GM19023 (cell line): ENCODE measurements at regions not wholly inside any gene's neighbourhood (a gene's known extent, or its start where the extent isn't known, plus 50 kb on each side); places are given as distances from the start of the nearest gene placed in this dataset.
"Not testable (repeated sequence)": the region's sequence is repeated elsewhere in the genome, so short reads cannot be mapped to it uniquely, and the experiment has no call there.

Experiments
- ATAC-seq: cut with Tn5 transposase; IDR thresholded peaks from one replicate; pipeline ENCODE4 v1.9.1; 2021; ENCODE audit warnings: mild to moderate bottlenecking, moderate library complexity; ENCODE audit not compliant: unreplicated experiment

- ATAC-seq: no peak
Measured at GRCh38 chr7:69467826-69468225, 130.4 kb upstream of the AUTS2 start.

DNA sequence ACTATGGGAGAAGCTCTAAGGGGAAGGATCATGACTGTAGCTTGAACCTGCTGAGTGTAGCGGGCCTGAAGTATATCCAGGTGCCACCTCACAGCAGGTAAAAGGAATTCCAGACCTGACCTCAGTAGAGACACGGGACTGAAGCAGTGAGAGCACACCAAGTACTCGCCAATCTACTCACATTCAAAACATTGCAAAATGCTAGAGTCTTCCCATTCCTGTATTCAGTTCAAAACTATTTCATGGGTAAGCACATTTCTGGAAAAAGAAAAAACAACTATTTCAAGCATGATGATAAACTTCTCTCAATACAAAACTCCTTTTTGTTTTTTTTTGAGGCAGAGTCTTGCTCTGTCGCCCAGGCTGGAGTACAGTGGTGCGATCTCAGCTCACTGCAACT lies 121.9 kb upstream of the AUTS2 start:
- ATAC-seq: no peak

DNA sequence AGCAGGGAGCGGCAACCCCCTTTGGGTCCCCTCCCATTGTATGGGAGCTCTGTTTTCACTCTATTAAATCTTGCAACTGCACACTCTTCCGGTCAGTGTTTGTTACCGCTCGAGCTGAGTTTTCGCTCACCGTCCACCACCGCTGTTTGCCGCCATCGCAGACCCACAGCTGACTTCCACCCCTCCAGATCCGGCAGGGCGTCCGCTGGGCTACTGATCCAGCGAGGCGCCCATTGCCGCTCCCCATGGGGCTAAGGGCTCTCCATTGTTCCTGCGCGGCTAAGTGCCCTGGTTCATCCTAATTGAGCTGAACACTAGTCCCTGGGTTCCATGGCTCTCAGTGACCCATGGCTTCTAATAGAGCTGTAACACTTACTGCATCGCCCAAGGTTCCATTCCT lies 115.6 kb upstream of the AUTS2 start:
- ATAC-seq: no peak

- no peak for ATAC-seq
Measured at GRCh38 chr7:69489533-69489932, 108.7 kb upstream of the AUTS2 start.

DNA sequence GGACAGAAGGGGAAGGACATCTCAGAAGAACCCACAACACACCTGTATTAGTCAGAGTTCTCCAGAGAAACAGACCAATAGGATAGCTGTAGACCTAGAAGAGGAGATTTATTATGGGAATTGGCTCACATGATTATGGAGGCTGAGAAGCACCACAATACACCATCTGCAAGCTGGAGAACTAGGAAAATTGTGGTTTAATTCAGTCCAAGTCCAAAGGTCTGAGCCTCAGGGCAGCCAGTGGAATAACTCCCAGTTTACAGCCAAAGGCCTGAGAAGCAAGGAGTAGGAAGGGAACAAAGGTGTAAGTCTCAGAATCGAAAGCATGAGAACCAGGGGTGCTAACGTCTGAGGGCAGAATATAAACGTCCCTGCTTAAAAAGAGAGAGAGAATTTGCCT lies 99.6 kb upstream of the AUTS2 start:
- ATAC-seq: no peak

GRCh38 chr7:69502358-69502757 lies 95.9 kb upstream of the AUTS2 start:
- ATAC-seq: no peak

- no peak for ATAC-seq
Measured at GRCh38 chr7:69504733-69505420, 93.4 kb upstream of the AUTS2 start.

GRCh38 chr7:69508736-69509135 lies 89.5 kb upstream of the AUTS2 start:
- no peak for ATAC-seq

- ATAC-seq: no peak
Measured at GRCh38 chr7:69510114-69510513, 88.2 kb upstream of the AUTS2 start.

DNA sequence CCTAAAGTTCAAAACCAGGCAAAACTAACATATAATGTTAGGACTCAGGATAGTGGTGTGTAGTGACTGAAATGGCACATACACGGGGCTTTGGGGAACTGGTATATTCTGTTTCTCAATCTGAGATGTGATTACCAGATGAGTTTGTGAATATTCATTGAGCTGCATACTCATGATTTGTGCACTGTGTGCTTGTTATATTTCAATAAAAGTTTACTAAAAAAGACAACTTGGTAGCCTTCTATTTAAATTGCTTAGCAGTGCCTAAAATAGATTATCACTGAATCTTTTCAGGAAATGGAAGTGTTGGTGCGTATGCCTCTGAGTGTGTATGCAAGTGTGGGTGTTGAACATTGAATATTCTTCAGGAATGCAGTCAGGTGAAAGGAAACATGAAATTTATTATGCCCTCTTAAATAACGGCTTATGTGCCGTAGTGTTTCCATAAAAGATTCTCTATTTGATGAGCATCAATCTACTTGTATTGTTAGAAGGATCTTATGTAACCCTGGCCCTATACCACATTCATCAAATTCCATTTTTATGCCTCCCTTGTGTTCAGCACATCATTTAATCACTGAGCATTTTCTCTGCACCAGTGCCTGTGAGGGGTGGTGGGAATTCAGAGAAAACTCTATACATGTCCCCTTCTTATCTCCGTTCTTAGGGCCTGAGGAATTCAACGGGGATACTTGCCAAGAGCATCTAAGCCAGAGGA lies 82.6 kb upstream of the AUTS2 start:
- no peak for ATAC-seq

- ATAC-seq: no peak
Measured at GRCh38 chr7:69516238-69516820, 81.9 kb upstream of the AUTS2 start.

DNA sequence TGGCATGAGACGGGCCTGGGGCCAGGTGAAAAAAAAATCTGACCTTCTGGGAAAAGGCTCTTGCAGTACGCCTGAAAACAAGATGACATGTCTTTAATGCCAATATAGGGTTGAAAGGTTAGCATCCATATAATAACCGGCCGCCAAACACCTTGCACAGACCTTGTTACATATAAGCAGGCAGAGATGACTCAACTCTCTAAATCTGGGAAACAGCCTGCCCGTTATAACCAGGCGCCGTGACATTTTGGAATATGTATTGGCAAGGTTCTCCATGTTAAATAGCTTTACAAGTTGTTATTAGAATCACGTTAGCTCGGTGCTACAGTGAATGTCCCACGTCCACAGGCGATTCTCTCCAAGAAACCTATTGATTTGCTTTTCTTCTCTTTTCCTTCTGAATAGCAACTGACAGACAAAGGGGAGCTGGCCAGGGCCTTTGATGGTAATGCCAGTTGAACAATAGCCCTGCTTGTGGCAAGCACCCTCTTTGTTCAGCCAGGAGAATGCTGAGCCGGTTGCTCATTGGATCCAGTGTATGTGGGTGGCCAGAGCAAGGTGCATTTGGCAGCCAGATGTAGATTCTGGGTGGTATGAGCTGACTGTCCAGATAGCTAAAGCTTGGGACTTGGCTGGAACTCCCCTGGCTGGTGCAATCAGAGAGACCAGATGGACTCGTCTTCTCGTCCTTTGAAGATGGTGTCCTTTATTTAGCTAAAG lies 80.1 kb upstream of the AUTS2 start:
- no peak for ATAC-seq

- ATAC-seq: no peak
Measured at GRCh38 chr7:69518705-69519077, 79.6 kb upstream of the AUTS2 start.

DNA sequence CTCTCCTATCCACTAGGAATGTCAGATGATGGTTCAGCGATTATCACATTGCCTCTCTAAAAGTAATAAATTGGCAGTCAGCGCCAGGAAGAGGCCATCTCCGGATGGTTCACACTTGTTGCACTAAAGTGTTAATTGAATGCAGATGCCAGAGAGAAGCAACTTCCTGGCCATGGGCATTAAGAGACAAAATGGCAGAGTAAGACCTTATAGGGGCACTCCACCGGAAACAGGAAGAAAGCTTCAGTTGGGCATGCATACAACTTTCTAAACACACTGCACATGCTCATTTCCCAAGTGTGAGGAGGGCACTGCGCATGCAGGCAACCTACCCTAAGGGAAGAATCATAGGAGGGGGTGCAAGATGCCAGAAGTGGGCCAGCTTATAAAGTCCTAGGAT lies 71.7 kb upstream of the AUTS2 start:
- no peak for ATAC-seq

GRCh38 chr7:69527706-69528105 lies 70.6 kb upstream of the AUTS2 start:
- ATAC-seq: no peak

DNA sequence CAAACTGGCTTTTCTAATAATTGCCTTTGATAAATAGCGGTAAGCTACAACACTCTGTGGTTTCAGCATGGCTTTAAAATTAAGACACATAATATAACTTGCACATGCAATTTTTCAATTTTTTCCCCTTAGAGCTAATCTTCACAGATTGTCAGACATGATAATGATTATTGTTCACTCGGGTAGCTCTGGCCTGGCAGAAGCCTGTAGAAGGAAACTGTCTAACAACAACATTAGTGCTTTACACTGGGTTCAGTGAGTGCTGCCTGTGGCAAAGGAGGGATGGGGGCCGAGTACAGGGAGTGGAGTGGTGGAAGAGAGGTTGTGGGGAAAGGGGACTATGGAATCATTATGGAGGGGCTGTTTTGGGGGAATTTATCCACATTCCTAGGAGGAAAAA lies 67.2 kb upstream of the AUTS2 start:
- ATAC-seq: no peak

DNA sequence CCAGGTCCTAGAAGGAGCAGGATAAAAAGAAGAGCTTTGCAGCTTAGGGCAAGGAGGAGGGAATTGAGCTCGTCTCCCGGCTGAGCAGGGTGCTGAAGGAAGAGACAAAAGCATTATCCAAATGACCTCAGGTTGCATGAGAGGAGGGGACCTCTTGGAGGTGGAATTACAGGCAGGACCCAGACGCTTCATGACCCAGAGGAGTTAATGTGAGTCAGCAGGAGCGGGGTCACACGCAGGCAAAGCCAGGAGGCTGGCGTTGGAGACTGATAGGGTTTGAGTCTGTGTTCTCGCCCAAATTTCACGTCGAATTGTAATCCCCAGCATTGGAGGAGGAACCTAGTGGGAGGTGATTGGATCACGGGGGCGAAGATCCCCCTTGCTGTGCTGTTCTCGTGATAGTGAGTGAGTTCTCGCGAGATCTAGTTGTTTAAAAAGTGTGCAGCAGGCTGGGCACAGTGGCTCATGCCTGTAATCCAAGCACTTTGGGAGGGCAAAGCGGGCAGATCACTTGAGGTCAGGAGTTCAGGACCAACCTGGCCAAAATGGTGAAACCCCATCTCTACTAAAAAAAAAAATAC lies 63.7 kb upstream of the AUTS2 start:
- no peak for ATAC-seq

DNA sequence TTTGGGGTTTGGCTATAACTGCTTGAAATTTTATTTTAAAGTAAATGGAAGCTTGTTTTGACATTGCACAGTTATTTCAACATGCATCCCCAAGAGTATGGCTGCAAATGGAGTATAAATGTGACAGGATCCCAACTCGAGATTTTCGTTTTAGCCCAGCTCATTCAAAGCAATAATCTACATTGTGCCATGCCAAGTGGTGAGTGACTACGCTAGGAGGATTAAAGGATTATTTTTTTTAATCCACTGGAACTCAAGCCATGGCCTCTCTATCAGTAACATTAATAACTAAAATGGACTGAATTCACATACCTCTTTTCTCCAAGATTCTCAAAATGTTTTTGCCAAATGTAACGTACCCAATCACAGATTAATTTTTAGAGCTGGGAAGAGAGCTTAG lies 60.6 kb upstream of the AUTS2 start:
- no peak for ATAC-seq

DNA sequence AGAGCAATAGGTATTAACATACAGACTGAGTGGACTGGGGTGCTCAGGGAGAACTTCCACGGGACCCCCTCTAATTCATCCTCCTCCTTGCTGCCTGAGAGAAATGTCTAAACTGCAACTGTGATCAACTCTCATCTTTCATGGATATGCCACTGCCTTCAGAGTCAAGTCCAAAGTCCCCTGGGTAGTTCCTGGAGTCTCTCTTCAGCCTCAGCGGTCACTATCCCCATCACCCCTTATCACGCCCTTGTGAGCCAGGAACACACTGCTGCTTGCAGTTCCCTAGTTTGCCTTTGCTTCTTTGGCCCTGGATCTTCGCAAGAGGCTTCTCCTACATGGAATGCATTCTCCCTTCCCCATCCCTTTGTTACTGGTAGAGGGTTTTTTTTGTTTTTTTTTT lies 58.7 kb upstream of the AUTS2 start:
- no peak for ATAC-seq

- ATAC-seq: no peak
Measured at GRCh38 chr7:69540287-69540686, 58.0 kb upstream of the AUTS2 start.

DNA sequence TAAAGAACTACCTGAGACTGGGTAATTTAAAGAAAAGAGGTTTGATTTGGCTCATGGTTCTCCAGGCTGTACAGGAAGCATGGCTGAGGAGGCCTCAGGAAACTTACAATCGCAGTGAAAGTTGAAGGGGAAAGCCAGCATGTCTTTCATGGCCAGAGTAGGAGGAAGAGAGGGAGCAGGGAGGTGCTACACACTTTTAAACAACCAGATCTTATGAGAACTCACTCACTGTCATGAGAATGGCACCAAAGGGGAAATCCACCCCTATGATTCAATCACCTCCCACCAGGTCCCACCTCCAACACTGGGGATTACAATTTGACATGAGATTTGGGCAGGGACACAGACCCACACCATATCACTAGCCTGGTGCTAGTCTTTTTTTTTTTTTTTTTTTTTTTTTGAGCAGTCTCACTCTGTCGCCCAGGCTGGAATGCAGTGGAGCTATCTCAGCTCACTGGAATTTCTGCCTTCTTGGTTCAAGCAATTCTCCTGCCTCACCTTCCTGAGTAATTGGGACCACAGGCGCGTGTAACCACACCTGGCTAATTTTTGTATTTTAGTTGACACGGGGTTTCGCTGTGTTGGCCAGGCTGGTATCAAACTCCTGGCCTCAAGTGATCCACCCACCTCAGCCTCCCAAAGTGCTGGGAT lies 56.4 kb upstream of the AUTS2 start:
- ATAC-seq: not testable (repeated sequence)
